ENCODE measurements at regions not wholly inside any gene's neighbourhood (a gene's known extent, or its start where the extent isn't known, plus 50 kb on each side); places are given as distances from the start of the nearest gene placed in this dataset.
A peak's percentile ranks its signal among the peaks of the same experiment; 100 is the strongest.

DNA sequence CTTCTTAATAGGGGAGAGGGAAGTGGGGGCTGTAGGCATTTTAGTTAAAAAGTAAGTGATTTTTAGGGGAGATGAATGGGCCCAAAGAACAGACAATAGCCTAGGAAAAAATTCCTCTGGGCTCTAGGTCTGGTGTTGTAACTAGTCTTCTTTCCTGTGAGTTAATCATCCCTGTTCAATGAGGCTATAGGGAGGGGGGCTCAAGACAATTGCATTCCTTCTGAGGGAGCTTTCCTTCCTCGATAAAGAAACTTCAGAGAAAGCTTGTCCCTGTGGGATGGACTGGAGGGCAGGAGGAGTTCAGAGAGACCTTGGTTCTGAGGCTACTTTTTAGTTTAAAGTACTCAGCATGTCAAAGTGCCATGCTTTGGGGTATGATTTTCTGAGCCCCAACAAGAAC, 127.2 kb downstream of the BBS10 start:
- DNase-seq (ENCODE audit: low read depth in 2 of 2): no peak

- DNase-seq (ENCODE audit: low read depth in 2 of 2): no peak
Measured at GRCh38 chr12:76219806-76220205, 128.4 kb downstream of the BBS10 start.

- DNase-seq (ENCODE audit: low read depth in 2 of 2): no peak
Measured at GRCh38 chr12:76216585-76217472, 131.4 kb downstream of the BBS10 start.

DNA sequence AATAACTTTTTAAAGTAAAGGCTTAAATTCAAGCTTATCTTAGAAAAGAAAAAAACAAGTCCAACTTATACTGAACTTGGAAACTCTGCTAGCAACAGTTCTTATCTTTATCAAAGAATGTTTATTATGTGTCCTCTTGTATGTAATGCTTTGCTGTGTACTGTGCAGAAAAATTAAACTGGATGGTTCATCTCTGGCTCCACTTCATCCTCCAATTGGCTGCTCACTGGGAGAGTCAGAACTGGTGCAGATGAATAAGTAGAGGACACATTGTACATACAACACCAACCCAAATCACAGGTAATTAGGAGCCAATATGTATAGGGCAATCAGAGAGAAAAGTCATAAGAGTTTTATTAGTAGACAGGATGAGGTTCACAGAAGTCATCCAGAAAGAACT, 123.6 kb upstream of the NAP1L1 start:
- DNase-seq (ENCODE audit: low read depth in 2 of 2): no peak

GRCh38 chr12:76206677-76207072, 122.2 kb upstream of the NAP1L1 start:
- DNase-seq (ENCODE audit: low read depth in 2 of 2): no peak

- DNase-seq (ENCODE audit: low read depth in 2 of 2): no peak
Measured at GRCh38 chr12:76206039-76206676, 121.7 kb upstream of the NAP1L1 start.

DNA sequence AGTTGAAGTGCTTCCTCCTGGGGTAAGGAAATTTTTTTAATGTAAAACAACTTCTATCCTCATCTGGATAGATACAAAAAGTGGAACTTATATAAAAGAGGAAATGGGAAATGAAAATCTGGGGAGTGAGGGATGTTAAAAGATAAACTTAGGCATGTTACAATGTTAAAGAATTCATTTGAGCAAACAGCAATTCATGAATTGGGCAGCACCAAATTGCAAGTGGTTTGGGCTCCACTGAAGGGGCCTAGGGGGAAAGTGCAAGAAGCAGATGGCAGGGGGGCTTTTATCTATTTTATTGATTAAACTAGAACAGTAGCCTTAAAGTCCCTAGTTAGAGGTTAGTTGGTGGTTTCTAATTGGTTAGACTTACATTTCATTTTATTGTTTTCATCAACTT, 118.1 kb upstream of the NAP1L1 start:
- no peak for DNase-seq (ENCODE audit: low read depth in 2 of 2)

GRCh38 chr12:76201758-76202157, 117.3 kb upstream of the NAP1L1 start:
- DNase-seq (ENCODE audit: low read depth in 2 of 2): no peak

GRCh38 chr12:76201316-76201715, 116.8 kb upstream of the NAP1L1 start:
- no peak for DNase-seq (ENCODE audit: low read depth in 2 of 2)

DNA sequence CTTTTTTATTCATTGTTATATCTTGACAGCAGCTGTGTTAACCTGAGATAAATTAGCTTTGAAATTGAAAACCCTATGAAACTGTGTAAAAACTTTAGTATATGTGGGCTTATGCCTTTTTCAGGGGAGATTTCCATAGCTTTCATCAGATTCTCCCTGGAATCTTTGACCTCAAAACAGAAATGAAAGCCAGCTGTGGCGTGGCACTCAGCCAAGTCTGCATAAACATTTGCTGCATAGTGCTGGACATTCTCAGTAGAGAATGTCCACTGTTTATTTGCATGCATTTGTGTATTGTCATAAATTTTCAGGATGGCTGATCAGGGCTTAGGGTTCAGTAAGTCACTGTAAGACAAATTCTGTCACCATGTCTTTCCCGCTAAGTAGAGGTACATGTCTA, 115.3 kb upstream of the NAP1L1 start:
- no peak for DNase-seq (ENCODE audit: low read depth in 2 of 2)

GRCh38 chr12:76198839-76199238, 114.4 kb upstream of the NAP1L1 start:
- no peak for DNase-seq (ENCODE audit: low read depth in 2 of 2)

DNA sequence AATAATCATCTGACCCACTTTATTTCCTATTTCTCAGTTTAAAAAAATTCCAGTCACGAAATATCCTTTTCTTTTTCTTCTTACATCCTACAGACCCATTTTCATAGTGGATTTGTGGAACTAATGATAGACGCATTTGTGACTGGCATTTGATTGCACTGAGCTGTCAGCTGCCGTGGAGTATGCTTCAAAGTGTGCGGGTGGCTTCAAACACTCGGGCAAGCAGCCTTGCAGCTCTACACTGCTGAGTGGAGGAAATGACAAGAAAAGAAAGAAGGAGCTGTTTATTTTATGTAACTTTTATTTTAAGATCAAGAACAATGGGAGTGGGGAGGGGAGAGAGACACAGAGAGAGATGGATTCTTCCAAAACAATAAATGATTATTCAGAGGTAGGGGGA, 112.8 kb upstream of the NAP1L1 start:
- DNase-seq (ENCODE audit: low read depth in 2 of 2): no peak

GRCh38 chr12:76195920-76196319, 111.4 kb upstream of the NAP1L1 start:
- DNase-seq (ENCODE audit: low read depth in 2 of 2): no peak

DNA sequence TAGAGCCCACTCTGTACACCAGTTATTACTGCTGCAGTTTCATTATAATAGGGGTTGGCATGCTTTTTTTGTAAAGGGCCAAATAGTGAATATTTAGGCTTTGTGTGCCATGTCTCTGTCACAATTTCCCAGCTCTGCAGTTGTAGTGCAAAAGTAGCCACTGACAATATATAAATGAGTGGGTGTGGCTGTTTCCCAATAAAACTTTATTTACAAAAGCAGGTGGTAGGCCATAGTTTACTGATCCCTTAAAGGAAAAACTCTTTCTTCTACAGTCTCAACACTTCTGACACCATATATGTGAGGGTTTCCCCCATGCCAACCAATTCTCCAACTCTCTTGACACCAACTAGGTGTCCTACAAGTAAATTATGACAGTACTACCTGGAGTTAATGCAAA, 110.2 kb upstream of the NAP1L1 start:
- DNase-seq (ENCODE audit: low read depth in 2 of 2): no peak

GRCh38 chr12:76193961-76194360, 109.5 kb upstream of the NAP1L1 start:
- no peak for DNase-seq (ENCODE audit: low read depth in 2 of 2)

- no peak for DNase-seq (ENCODE audit: low read depth in 2 of 2)
Measured at GRCh38 chr12:76192416-76192815, 107.9 kb upstream of the NAP1L1 start.

GRCh38 chr12:76190299-76190698, 105.8 kb upstream of the NAP1L1 start:
- DNase-seq (ENCODE audit: low read depth in 2 of 2): no peak

GRCh38 chr12:76189851-76190250, 105.4 kb upstream of the NAP1L1 start:
- DNase-seq (ENCODE audit: low read depth in 2 of 2): no peak

GRCh38 chr12:76187177-76187576, 102.7 kb upstream of the NAP1L1 start:
- no peak for DNase-seq (ENCODE audit: low read depth in 2 of 2)

DNA sequence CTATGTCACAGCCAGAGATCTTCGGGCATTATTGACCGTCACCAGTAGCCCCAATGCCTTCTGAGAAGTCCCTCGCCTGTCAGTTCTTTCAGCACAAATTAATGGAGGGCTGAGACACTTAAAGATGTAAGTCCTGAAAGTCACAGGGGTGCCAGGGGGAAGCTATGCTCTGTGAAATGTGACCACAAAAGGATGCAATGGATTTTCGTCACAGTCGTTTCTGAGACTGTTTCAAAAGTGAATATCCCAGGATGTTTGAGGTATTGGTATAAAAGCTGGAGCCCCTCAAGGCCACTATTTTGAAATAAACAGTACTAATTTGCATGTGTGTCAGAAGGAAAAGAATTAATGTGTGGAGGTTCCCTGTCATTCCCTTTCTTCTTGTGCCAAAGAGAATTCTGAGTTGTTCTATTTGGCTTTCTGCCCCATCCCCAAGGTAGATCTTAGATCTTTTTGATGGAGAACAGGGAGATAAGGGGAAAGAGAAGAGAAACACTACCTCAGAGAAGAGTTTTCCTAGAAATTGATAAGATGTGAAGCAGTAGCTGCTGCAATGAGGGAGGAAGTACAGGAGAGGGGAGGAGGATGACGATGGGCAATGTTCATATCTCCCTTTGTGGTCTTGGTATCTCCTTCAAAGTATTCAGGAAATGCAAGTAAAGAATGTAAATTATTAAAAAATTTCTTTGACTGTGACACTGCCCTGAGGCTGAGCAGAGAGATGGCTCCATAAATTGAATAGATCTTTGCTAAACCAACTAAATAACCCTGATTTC, 101.8 kb upstream of the NAP1L1 start:
- DNase-seq (ENCODE audit: low read depth in 2 of 2): no peak

- DNase-seq (ENCODE audit: low read depth in 2 of 2): peak; percentile 33 to 57
Measured at GRCh38 chr12:76183459-76184186, 99.1 kb upstream of the NAP1L1 start.

Measured in stimulated activated CD4-positive, alpha-beta T cell treated with anti-CD3 and anti-CD28 coated beads, Interleukin-15, amount 100 ng/mL, for 48 hours (primary cell).